H9 (cell line): ENCODE measurements at regions not wholly inside any gene's neighbourhood (a gene's known extent, or its start where the extent isn't known, plus 50 kb on each side); places are given as distances from the start of the nearest gene placed in this dataset.
A peak's percentile ranks its signal among the peaks of the same experiment; 100 is the strongest.

ENCODE experiments used
- DNase-seq: peaks from one replicate; pipeline ENCODE4 v3.0.0-alpha.2; 2017
- H2AFZ ChIP-seq: one replicate; pipeline ENCODE4 v1.6.1; 2013; ENCODE audit warnings: mild to moderate bottlenecking, low read length, control low read depth, moderate library complexity
- H2AK5ac ChIP-seq: 2 replicates; pipeline ENCODE4 v1.6.1; 2013; ENCODE audit warnings: low read length, control low read depth, mixed read lengths; ENCODE audit not compliant: insufficient read length
- H2BK120ac ChIP-seq: one replicate; pipeline ENCODE4 v1.6.1; 2013; ENCODE audit warnings: low read depth, mild to moderate bottlenecking, low read length, control low read depth, inconsistent platforms; ENCODE audit not compliant: poor library complexity, severe bottlenecking
- H2BK12ac ChIP-seq: 2 replicates; pipeline ENCODE4 v1.6.1; 2013; ENCODE audit warnings: low read length, control low read depth, mixed read lengths, low read depth; ENCODE audit not compliant: insufficient read length
- H2BK15ac ChIP-seq: 2 replicates; pipeline ENCODE4 v1.6.1; 2013; ENCODE audit warnings: low read depth, low read length, control low read depth
- H2BK20ac ChIP-seq: one replicate; pipeline ENCODE4 v1.6.1; 2013; ENCODE audit warnings: low read depth, mild to moderate bottlenecking, low read length, control low read depth, inconsistent platforms; ENCODE audit not compliant: poor library complexity, severe bottlenecking
- H2BK5ac ChIP-seq: 2 replicates; pipeline ENCODE4 v1.6.1; 2013; ENCODE audit warnings: low read length, control low read depth, mixed read lengths; ENCODE audit not compliant: insufficient read length
- H3K14ac ChIP-seq: 2 replicates; pipeline ENCODE4 v1.6.1; 2013; ENCODE audit warnings: low read length, control low read depth; ENCODE audit not compliant: insufficient read depth
- H3K18ac ChIP-seq: 2 replicates; pipeline ENCODE4 v1.6.1; 2013; ENCODE audit warnings: low read depth, mild to moderate bottlenecking, mixed read lengths, low read length, control low read depth; ENCODE audit not compliant: insufficient read length
- H3K23ac ChIP-seq: 2 replicates; pipeline ENCODE4 v1.6.1; 2013; ENCODE audit warnings: low read length, control low read depth, mixed read lengths, low read depth; ENCODE audit not compliant: insufficient read length
- H3K23me2 ChIP-seq: 2 replicates; pipeline ENCODE4 v1.6.1; 2013; ENCODE audit warnings: low read depth, mild to moderate bottlenecking, mixed read lengths, low read length, control low read depth; ENCODE audit not compliant: insufficient read length, poor library complexity, severe bottlenecking
- H3K27ac ChIP-seq: 2 replicates; pipeline ENCODE4 v1.5.1; 2013; ENCODE audit warnings: low read length, control low read depth, mixed read lengths, low read depth; ENCODE audit not compliant: insufficient read length
- H3K27me3 ChIP-seq: 2 replicates; pipeline ENCODE4 v1.6.1; 2013; ENCODE audit warnings: low read length, control low read depth, inconsistent platforms; ENCODE audit not compliant: insufficient read depth
- H3K4ac ChIP-seq: 2 replicates; pipeline ENCODE4 v1.6.1; 2013; ENCODE audit warnings: low read depth, mild to moderate bottlenecking, control low read depth, inconsistent platforms, low read length, moderate library complexity
- H3K4me1 ChIP-seq: 2 replicates; pipeline ENCODE4 v1.6.1; 2013; ENCODE audit warnings: low read length, control low read depth, inconsistent platforms; ENCODE audit not compliant: insufficient read depth
- H3K4me2 ChIP-seq: 2 replicates; pipeline ENCODE4 v1.6.1; 2013; ENCODE audit warnings: low read length, control low read depth, mixed read lengths; ENCODE audit not compliant: insufficient read length, insufficient read depth
- H3K56ac ChIP-seq: 2 replicates; pipeline ENCODE4 v1.6.1; 2013; ENCODE audit warnings: low read depth, mild to moderate bottlenecking, mixed read lengths, low read length, control low read depth; ENCODE audit not compliant: insufficient read length
- H3K79me1 ChIP-seq: 2 replicates; pipeline ENCODE4 v1.6.1; 2013; ENCODE audit warnings: low read depth, mild to moderate bottlenecking, moderate library complexity, low read length, control low read depth, inconsistent platforms; ENCODE audit not compliant: insufficient read depth, poor library complexity, severe bottlenecking
- H3K79me2 ChIP-seq: 2 replicates; pipeline ENCODE4 v1.6.1; 2013; ENCODE audit warnings: low read length, control low read depth, inconsistent platforms; ENCODE audit not compliant: insufficient read depth
- H3K9ac ChIP-seq: 2 replicates; pipeline ENCODE4 v1.6.1; 2013; ENCODE audit warnings: low read length, control low read depth, mixed read lengths; ENCODE audit not compliant: insufficient read length; ENCODE audit errors: extremely low read depth
- H3K9me3 ChIP-seq: one replicate; pipeline ENCODE4 v1.6.1; 2013; ENCODE audit warnings: low read depth, low read length, inconsistent platforms; ENCODE audit not compliant: control insufficient read depth
- H3T11ph ChIP-seq: one replicate; pipeline ENCODE4 v1.6.1; 2013; ENCODE audit warnings: mild to moderate bottlenecking, low read length, control low read depth, inconsistent platforms
- H4K20me1 ChIP-seq: one replicate; pipeline ENCODE4 v1.6.1; 2013; ENCODE audit not compliant: control insufficient read depth, insufficient read length, insufficient read depth
- H4K5ac ChIP-seq: 2 replicates; pipeline ENCODE4 v1.6.1; 2013; ENCODE audit warnings: low read depth, mild to moderate bottlenecking, mixed read lengths, low read length, control low read depth; ENCODE audit not compliant: insufficient read length
- H4K8ac ChIP-seq: replicated peaks from 2 replicates; pipeline ENCODE4 v1.6.1; 2013; ENCODE audit warnings: low read length, control low read depth, mixed read lengths, low read depth; ENCODE audit not compliant: insufficient read length
- H4K91ac ChIP-seq: 2 replicates; pipeline ENCODE4 v1.6.1; 2013; ENCODE audit warnings: low read depth, mild to moderate bottlenecking, moderate library complexity, mixed read lengths, low read length, control low read depth; ENCODE audit not compliant: insufficient read length
- H3K27ac Mint-ChIP-seq, 3 experiments: 2 replicates in 2 of 3; 3 replicates in 1 of 3; pipeline ENCODE4 v1.8.0; 2020 to 2021; ENCODE audit warnings: mixed read lengths in 3 of 3, mild to moderate bottlenecking in 1 of 3, moderate library complexity in 1 of 3
- H3K27me3 Mint-ChIP-seq: 2 replicates; pipeline ENCODE4 v1.8.0; 2021; ENCODE audit warnings: low read depth, mild to moderate bottlenecking, moderate library complexity, mixed read lengths
- H3K36me3 Mint-ChIP-seq, 3 experiments: 2 replicates in 2 of 3; 3 replicates in 1 of 3; pipeline ENCODE4 v1.8.0; 2020 to 2021; ENCODE audit warnings: low read depth in 3 of 3, mixed read lengths in 3 of 3; ENCODE audit not compliant: insufficient read depth in 1 of 3
- H3K4me1 Mint-ChIP-seq, 2 experiments: 2 replicates each; pipeline ENCODE4 v1.8.0; 2020; ENCODE audit warnings: mixed read lengths in 2 of 2
- H3K4me3 Mint-ChIP-seq, 2 experiments: 2 replicates in 1 of 2; 3 replicates in 1 of 2; pipeline ENCODE4 v1.8.0; 2020 to 2021; ENCODE audit warnings: mild to moderate bottlenecking in 2 of 2, mixed read lengths in 2 of 2, moderate library complexity in 1 of 2
- H3K9me3 Mint-ChIP-seq, 2 experiments: 2 replicates in 1 of 2; 3 replicates in 1 of 2; pipeline ENCODE4 v1.8.0; 2020; ENCODE audit warnings: mild to moderate bottlenecking in 2 of 2, mixed read lengths in 2 of 2, moderate library complexity in 1 of 2
- WGBS: extraction: QIAGEN DNeasy Blood & Tissue Kit; methylation state at CpG from one replicate; pipeline ENCODE4 v1.1.7; 2013; ENCODE audit warnings: missing lambda C conversion rate, low lambda C conversion rate, mixed read lengths; ENCODE audit not compliant: insufficient read length; ENCODE audit errors: extremely low coverage; 5-methylcytosine and 5-hydroxymethylcytosine counted together
- TF ChIP-seq, protein P1 (sequence below): fragments of 200-600 bp; sonication (generic); conservative IDR thresholded peaks from 3 replicates; pipeline ENCODE4 v1.8.0; 2021; ENCODE audit warnings: antibody characterized with exemption, mild to moderate bottlenecking

- H2BK12ac ChIP-seq = no peak overlapping the region
- no peak overlapping the region for H3K4me2 ChIP-seq
- no peak overlapping the region for H2BK120ac ChIP-seq
- H2BK15ac ChIP-seq = no peak overlapping the region
- H3K9me3 ChIP-seq = no peaks in the 10 kb centered on the region
- Mint-ChIP-seq H3K4me3 (no peak overlapping the region), H3K4me1 (peaks cover 32 to 46% of the 10 kb centered on the region in 2 experiments), H3K27me3 (no peaks in the 10 kb centered on the region), H3K36me3 (peaks cover 0 to 17% (median 11%) of the 10 kb centered on the region in 3 experiments; a peak in 5 of 7 replicates), H3K27ac (peak overlapping the region; percentile 73 to 83 (median 78); a peak in 4 of 7 replicates), H3K9me3 (peaks cover 12 to 15% of the 10 kb centered on the region in 2 experiments)
- H3T11ph ChIP-seq = no peak overlapping the region
- no peak overlapping the region for H3K27ac ChIP-seq
- H3K4me1 ChIP-seq = peaks cover 4% of the 10 kb centered on the region; the same call in 1 of the 2 replicates
- H3K23me2 ChIP-seq = no peaks in the 10 kb centered on the region
- H3K79me2 ChIP-seq = no peaks in the 10 kb centered on the region
- no peaks in the 10 kb centered on the region for H3K79me1 ChIP-seq
- H4K5ac ChIP-seq = no peak overlapping the region
- no CpG with 5 or more reads among the region's 3 CpGs for WGBS
- H3K56ac ChIP-seq = no peak overlapping the region
- TF ChIP-seq, protein P1, sequence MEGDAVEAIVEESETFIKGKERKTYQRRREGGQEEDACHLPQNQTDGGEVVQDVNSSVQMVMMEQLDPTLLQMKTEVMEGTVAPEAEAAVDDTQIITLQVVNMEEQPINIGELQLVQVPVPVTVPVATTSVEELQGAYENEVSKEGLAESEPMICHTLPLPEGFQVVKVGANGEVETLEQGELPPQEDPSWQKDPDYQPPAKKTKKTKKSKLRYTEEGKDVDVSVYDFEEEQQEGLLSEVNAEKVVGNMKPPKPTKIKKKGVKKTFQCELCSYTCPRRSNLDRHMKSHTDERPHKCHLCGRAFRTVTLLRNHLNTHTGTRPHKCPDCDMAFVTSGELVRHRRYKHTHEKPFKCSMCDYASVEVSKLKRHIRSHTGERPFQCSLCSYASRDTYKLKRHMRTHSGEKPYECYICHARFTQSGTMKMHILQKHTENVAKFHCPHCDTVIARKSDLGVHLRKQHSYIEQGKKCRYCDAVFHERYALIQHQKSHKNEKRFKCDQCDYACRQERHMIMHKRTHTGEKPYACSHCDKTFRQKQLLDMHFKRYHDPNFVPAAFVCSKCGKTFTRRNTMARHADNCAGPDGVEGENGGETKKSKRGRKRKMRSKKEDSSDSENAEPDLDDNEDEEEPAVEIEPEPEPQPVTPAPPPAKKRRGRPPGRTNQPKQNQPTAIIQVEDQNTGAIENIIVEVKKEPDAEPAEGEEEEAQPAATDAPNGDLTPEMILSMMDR = no peak
- no peak overlapping the region for H3K4ac ChIP-seq
- no peak overlapping the region for H2BK20ac ChIP-seq
- no peak overlapping the region for H3K18ac ChIP-seq
- H2BK5ac ChIP-seq = no peak overlapping the region
- H3K23ac ChIP-seq = no peak overlapping the region
- no peaks in the 10 kb centered on the region for H4K20me1 ChIP-seq
- no peak for DNase-seq
- no peaks in the 10 kb centered on the region for H3K27me3 ChIP-seq
- H2AK5ac ChIP-seq = no peak overlapping the region
- no peak overlapping the region for H2AFZ ChIP-seq
- no peak overlapping the region for H3K9ac ChIP-seq
- H4K91ac ChIP-seq = no peak overlapping the region
- H4K8ac ChIP-seq = no peak overlapping the region
- no peak overlapping the region for H3K14ac ChIP-seq
These were observed 1286.0 kb downstream of the NSUN3 start for GRCh38 chr3:95348879-95349278.
